Stimulated activated naive CD8-positive, alpha-beta T cell treated with anti-CD3 and anti-CD28 coated beads, Interleukin-15, Interleukin-2, amounts not matched to agents 100 ng/mL and 50 ng/mL, for 24 hours (primary cell): ENCODE measurements at regions not wholly inside any gene's neighbourhood (a gene's known extent, or its start where the extent isn't known, plus 50 kb on each side); places are given as distances from the start of the nearest gene placed in this dataset.

Source experiments
- H3K27ac Mint-ChIP-seq: one replicate; pipeline ENCODE4 v1.8.0; 2021; ENCODE audit warnings: mild to moderate bottlenecking, mixed read lengths
- H3K27me3 Mint-ChIP-seq: one replicate; pipeline ENCODE4 v1.8.0; 2021; ENCODE audit warnings: mixed read lengths
- H3K36me3 Mint-ChIP-seq: one replicate; pipeline ENCODE4 v1.8.0; 2021; ENCODE audit warnings: low read depth, mixed read lengths
- H3K4me1 Mint-ChIP-seq: one replicate; pipeline ENCODE4 v1.8.0; 2021; ENCODE audit warnings: low read depth, mixed read lengths
- H3K4me3 Mint-ChIP-seq: one replicate; pipeline ENCODE4 v1.8.0; 2021; ENCODE audit warnings: mild to moderate bottlenecking, mixed read lengths
- H3K9me3 Mint-ChIP-seq: one replicate; pipeline ENCODE4 v1.8.0; 2021; ENCODE audit warnings: mixed read lengths

DNA sequence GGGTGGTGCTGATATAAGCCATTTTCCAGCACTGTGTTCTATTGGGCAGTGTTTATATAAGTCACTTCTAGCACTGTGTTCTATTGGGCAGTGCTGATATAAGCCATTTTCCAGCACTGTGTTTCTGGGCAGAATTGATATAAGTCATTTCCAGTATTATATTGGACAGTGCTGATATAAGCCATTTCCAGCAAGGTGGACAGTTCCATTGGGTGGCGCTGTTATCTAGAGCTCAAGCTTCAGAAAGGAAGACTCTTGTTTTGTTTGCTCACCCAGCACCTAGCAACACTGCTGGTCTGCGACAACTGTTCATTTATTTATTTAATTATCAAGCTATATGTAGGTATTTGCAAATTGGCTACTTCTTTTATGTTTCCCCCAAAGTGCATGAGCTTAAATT is 690.3 kb downstream of the AACS start:
- Mint-ChIP-seq H3K4me3 (no peak overlapping the region), H3K27ac (no peak overlapping the region), H3K36me3 (no peaks in the 10 kb centered on the region), H3K27me3 (no peaks in the 10 kb centered on the region), H3K9me3 (peaks cover 4% of the 10 kb centered on the region), H3K4me1 (no peaks in the 10 kb centered on the region)

DNA sequence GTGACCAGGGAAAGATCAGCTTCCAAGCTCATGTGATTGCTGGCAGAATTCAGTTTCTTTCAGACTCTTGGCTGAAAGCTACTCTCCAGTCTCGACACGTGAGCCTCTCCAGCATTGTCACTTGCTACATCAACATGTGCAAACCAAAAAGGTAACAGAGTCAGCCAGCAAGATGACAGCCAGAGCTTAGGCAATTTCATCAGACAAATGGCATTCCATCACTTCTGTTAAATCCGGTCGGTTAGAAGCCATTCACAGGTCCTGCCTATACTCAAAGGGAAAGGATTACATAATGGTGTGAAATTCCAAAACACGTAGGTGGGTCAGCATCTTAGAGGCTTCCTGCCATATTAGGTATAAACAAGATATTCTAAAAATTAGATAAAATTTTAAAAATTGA is 700.9 kb downstream of the AACS start:
- no peaks in the 10 kb centered on the region for H3K27me3 Mint-ChIP-seq

DNA sequence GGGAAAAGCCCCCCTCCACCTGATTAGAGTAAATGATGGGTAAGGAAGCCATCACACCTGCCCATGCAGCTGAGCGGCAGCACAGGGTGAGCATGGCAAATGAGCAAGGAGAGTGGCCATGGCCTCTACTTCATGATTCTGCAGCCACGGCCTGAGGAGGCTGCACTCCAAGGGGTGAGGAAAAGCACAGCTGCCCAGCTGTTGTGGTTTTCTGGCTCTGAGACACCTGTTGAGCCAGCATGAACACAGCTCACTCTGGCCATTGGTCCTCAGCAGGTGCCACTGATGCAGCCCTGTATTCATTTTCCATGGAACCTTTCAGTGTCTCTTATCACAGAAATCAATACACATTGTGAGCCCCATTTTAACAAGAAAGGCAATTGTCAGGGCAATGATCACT is 707.2 kb downstream of the AACS start:
- no peaks in the 10 kb centered on the region for H3K4me1 Mint-ChIP-seq
- H3K27ac Mint-ChIP-seq = no peak overlapping the region
- no peak overlapping the region for H3K4me3 Mint-ChIP-seq
- no peaks in the 10 kb centered on the region for H3K36me3 Mint-ChIP-seq
- H3K9me3 Mint-ChIP-seq = peaks cover 3% of the 10 kb centered on the region
- H3K27me3 Mint-ChIP-seq = no peaks in the 10 kb centered on the region

More for the DNA sequence above, 700.9 kb downstream of the AACS start:
- Mint-ChIP-seq H3K36me3 (no peaks in the 10 kb centered on the region), H3K4me3 (no peak overlapping the region), H3K27ac (no peak overlapping the region), H3K9me3 (no peaks in the 10 kb centered on the region), H3K4me1 (no peaks in the 10 kb centered on the region)

DNA sequence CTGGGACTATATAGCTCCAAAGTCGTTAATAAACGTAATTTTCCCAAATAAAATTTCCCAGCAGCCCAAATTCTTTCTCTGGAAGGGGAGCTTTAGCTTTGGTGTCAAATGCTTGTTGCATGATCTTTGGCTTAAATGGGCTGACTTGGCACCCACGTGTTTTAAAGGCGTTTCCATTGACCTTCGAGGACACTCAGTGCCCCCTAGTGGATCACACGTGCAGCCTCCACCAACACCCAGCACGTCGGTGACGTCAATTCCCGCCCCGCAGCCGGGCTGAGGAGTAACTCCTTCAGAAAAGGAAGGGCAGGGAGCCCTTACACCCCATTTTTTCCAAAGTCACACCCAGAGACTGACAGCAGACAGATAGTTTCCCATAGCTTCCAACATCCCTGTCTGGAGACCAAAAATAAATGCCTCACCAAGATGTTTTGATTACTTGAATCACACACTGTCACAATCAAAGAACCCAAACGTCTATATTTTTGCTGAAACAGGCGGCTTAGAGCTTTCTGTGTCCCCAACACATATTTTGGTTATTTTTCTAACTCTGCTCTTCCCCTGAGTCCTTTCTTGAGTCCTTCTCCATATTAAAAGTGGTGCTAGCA is 707.9 kb downstream of the AACS start:
- Mint-ChIP-seq H3K4me3 (no peak overlapping the region), H3K27ac (no peak overlapping the region), H3K9me3 (peaks cover 8% of the 10 kb centered on the region), H3K4me1 (no peaks in the 10 kb centered on the region), H3K27me3 (no peaks in the 10 kb centered on the region), H3K36me3 (no peaks in the 10 kb centered on the region)

DNA sequence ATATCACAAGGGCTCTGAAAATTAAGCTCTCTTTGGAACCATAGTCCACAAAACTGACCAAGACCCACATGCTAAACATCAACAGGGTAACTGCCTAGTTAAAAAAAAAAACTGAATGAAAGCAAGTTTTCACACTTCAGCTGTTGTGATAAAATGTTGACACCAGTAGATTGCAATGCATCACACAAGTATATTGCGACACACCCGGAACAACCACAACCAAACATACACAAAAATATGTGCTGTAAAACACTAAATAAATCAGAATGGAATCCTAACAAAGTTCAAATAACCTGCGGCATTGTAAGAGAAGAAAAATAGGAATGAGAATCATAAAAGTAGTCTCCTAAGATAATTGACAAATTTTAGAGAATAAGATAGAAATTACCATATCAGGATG is 710.3 kb downstream of the AACS start:
- Mint-ChIP-seq H3K9me3 (peaks cover 8% of the 10 kb centered on the region), H3K27me3 (no peaks in the 10 kb centered on the region), H3K4me1 (no peaks in the 10 kb centered on the region), H3K4me3 (no peak overlapping the region), H3K27ac (no peak overlapping the region), H3K36me3 (no peaks in the 10 kb centered on the region)

DNA sequence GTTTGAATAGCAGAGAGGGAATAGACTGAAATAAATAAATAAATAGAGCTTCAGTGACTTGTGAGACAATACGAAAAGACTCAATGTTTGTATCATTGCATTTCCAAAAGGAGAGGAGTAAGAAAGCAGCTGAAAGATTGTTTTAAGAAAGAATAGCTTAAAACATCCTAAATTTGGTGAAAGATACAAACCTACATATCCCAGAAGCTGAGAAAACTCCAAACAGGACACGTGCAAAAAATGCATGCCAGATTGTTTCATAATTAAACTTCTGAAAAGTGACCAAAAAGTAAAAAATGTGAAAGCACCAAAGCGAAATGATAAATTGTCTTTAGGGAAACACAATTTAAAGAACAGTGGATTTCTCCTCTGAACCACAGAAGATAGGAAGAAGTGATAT is 711.0 kb downstream of the AACS start:
- H3K4me1 Mint-ChIP-seq = no peaks in the 10 kb centered on the region
- H3K27me3 Mint-ChIP-seq = no peaks in the 10 kb centered on the region
- H3K27ac Mint-ChIP-seq = no peak overlapping the region
- H3K4me3 Mint-ChIP-seq = no peak overlapping the region
- H3K36me3 Mint-ChIP-seq = no peaks in the 10 kb centered on the region
- peaks cover 8% of the 10 kb centered on the region for H3K9me3 Mint-ChIP-seq

DNA sequence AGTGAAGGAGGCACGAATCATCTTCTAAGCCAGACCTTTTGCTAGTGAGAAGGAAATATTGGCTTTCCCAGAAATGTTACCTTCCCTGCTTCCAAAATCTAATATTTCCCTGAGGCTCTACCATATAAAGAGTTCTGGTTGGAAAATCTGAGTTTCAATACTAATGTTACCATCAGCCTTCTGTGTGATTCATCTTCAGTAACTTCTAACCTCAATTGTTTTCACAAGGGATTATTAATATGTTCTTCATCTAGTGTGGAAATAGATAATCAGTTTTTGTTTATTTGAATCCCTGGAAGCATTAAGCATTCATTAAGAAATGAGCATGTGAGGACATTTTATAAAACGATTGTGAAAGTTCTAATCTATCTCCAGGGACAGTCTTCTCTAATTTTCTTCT is 720.9 kb downstream of the AACS start:
- no peak overlapping the region for H3K27ac Mint-ChIP-seq
- H3K36me3 Mint-ChIP-seq = no peaks in the 10 kb centered on the region
- H3K27me3 Mint-ChIP-seq = no peaks in the 10 kb centered on the region
- no peaks in the 10 kb centered on the region for H3K4me1 Mint-ChIP-seq
- peaks cover 9% of the 10 kb centered on the region for H3K9me3 Mint-ChIP-seq
- H3K4me3 Mint-ChIP-seq = no peak overlapping the region

DNA sequence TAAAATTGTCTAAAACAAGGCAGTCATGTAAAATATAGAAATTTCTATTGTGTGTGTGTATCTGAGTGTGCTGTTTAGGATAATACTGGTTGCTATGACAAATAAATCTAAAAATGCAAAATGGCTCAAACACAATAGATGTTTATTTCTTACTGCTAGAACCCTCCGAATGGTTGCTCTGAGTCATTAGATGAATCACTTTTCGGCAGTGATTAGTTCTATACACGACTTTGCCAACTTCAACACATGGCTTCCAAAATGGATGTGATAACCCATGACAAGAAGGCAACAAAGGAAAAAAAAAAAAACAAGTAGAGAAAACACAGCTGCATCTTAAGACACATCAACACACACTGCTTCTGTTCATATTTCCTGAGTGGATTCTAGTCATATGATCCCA is 729.2 kb downstream of the AACS start:
- Mint-ChIP-seq H3K4me1 (no peaks in the 10 kb centered on the region), H3K4me3 (no peak overlapping the region), H3K27me3 (no peaks in the 10 kb centered on the region)

DNA sequence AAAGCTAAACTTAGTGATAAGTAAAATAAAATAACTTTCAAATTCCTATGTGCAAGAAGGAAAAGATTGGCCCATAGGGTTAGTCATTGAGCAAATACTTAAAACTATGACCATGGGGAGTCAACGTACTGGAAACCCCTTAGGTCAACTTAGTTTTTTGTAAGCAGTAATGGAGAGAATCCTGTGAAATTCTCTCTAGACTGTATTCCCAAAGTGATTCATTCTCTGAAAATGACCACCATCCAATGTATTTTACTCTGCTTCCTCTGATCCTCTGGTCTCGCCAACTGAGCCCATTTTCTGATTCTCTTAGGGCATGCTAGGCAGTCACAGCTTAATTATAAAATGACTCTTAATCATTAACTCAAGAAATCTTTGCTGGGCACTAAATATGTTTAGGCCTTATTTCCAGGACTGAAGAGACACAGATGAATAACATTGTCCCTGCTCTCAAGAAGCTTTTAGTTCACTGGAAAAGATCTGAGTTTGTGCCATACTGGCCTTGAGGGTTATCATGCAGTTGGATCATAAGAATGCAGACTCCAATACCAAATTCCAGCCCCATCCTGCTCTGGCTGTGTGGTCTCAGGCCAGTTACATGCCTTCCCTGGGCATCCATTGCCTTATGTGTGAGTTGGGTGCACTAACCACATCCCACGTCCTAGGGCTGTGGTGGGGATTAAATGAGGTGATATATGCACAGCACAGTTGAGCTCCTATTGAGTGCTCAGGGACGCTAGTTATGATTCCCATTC is 732.4 kb downstream of the AACS start:
- no peaks in the 10 kb centered on the region for H3K4me1 Mint-ChIP-seq
- no peaks in the 10 kb centered on the region for H3K36me3 Mint-ChIP-seq
- H3K4me3 Mint-ChIP-seq = no peak overlapping the region
- peaks cover 3% of the 10 kb centered on the region for H3K9me3 Mint-ChIP-seq
- H3K27ac Mint-ChIP-seq = no peak overlapping the region
- no peaks in the 10 kb centered on the region for H3K27me3 Mint-ChIP-seq

More for the DNA sequence above, 729.2 kb downstream of the AACS start:
- Mint-ChIP-seq H3K27ac (no peak overlapping the region), H3K9me3 (peaks cover 11% of the 10 kb centered on the region), H3K36me3 (no peaks in the 10 kb centered on the region)

DNA sequence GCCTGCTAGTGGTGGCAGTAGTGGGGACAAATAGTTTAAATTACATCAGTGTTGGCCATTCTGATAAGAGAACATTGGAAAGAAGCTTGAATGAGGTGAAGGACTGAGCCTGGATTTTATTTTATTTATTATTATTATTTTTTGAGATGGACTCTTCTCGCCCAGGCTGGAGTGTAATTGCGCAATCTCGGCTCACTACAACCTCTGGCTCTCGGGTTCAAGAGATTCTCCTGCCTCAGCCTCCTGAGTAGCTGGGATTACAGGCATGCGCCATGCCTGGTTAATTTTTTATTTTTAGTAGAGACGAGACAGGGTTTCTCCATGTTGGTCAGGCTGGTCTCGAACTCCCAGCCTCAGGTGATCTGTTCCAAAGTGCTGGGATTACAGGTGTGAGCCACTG is 739.4 kb downstream of the AACS start:
- H3K27me3 Mint-ChIP-seq = no peaks in the 10 kb centered on the region
- H3K27ac Mint-ChIP-seq = no peak overlapping the region
- H3K36me3 Mint-ChIP-seq = no peaks in the 10 kb centered on the region
- H3K4me3 Mint-ChIP-seq = no peak overlapping the region
- no peaks in the 10 kb centered on the region for H3K9me3 Mint-ChIP-seq
- H3K4me1 Mint-ChIP-seq = no peaks in the 10 kb centered on the region

DNA sequence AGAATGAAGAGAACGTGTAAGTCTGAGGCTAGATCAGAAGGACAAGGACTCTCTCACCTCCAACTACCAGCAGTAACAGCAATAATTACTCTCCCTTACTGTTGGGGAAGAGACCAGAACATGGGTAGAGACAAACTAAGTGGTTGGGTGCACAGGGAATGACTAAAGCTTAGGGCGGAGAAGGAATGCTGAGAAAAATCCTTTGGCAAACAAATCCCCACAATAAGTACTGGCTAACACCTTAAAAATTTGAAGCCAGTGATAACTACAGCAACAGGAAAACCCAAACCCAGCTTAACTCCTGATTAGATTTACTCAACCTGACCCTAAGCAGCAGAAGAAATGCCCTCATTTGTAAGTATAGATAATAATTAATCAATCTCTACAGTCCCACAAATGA is 759.0 kb downstream of the AACS start:
- no peak overlapping the region for H3K27ac Mint-ChIP-seq
- peaks cover 13% of the 10 kb centered on the region for H3K9me3 Mint-ChIP-seq
- H3K4me3 Mint-ChIP-seq = no peak overlapping the region
- no peaks in the 10 kb centered on the region for H3K36me3 Mint-ChIP-seq
- H3K4me1 Mint-ChIP-seq = no peaks in the 10 kb centered on the region
- no peaks in the 10 kb centered on the region for H3K27me3 Mint-ChIP-seq

DNA sequence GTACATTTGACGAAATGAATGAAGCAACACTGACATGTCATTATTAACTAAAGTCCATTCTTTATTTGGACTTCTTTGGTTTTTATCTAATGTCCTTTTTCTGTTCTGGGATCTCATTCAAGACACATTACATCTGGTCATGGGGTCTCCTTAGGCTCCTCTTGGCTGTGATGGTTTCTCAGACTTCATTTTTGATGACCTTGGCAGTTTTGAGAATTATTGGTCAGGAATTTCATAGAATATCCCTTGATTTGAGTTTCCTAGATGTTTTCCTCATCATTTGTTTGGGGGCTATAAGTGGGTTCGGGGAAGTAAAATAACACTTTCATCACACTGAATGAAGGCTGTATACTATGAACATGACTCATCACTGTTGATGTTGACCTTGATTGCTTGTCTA is 770.6 kb downstream of the AACS start:
- Mint-ChIP-seq H3K27ac (no peak overlapping the region), H3K4me1 (no peaks in the 10 kb centered on the region), H3K27me3 (no peaks in the 10 kb centered on the region), H3K9me3 (peaks cover 7% of the 10 kb centered on the region), H3K36me3 (no peaks in the 10 kb centered on the region), H3K4me3 (no peak overlapping the region)

DNA sequence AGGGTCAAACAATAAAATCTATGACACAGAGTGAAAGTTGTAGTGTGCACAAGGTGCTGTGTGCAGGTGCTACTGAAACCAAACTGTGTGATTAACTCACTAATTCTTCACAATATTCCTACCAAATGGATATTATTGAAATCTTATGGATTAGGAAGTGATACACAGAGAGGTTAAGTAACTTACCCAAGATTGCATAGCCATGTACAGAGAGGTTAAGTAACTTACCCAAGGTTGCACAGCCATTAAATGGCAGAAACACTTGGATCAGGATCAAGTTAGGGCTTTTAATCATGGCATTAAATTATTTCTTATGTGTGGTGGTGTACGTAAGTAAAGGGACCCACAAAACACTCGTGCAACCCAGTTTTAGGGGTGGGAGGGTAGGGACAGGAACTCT is 771.4 kb downstream of the AACS start:
- no peak overlapping the region for H3K4me3 Mint-ChIP-seq
- H3K27me3 Mint-ChIP-seq = no peaks in the 10 kb centered on the region
- peaks cover 7% of the 10 kb centered on the region for H3K9me3 Mint-ChIP-seq
- no peak overlapping the region for H3K27ac Mint-ChIP-seq
- H3K4me1 Mint-ChIP-seq = no peaks in the 10 kb centered on the region
- no peaks in the 10 kb centered on the region for H3K36me3 Mint-ChIP-seq

DNA sequence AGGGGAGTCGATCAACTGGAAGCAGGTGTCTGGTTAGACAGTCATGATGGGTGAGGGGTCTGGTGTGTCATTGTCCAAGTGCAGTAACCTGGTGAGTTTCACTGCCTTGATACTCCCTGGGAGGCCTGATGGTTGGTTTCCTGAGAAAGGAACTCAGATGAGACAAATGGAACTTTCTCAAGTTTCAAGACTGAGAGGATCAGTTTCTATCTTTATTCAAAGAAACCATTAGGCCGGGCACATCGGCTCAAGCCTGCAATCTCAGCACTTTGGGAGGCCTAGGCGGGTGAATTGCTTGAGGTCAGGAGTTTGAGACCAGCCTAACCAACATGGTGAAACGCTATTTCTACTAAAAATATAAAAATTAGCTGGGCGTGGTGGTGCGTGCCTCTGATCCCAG is 776.1 kb downstream of the AACS start:
- peaks cover 7% of the 10 kb centered on the region for H3K9me3 Mint-ChIP-seq
- no peaks in the 10 kb centered on the region for H3K27me3 Mint-ChIP-seq
- no peak overlapping the region for H3K4me3 Mint-ChIP-seq
- no peaks in the 10 kb centered on the region for H3K36me3 Mint-ChIP-seq
- H3K4me1 Mint-ChIP-seq = no peaks in the 10 kb centered on the region
- no peak overlapping the region for H3K27ac Mint-ChIP-seq

DNA sequence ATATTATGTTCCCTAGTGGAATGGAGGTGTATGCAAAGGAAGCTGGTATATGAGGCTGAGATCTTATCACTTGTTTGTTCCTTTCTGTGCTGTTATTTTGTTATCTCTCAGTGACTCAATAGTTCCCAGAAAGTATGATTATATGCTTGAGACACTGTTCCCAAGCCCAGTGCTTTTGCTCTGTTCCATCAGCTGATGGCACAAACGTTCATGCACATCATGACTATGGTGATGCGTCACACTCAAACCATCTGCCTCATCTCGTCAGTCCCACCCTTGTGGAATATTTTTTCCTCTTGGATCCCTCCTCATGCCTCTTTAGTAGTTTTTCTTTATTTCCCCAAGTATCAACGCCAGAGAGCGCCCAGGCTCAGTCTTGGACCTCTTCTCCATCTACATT is 786.9 kb downstream of the AACS start:
- Mint-ChIP-seq H3K27ac (no peak overlapping the region), H3K36me3 (no peaks in the 10 kb centered on the region), H3K4me1 (no peaks in the 10 kb centered on the region), H3K9me3 (peaks cover 6% of the 10 kb centered on the region), H3K4me3 (no peak overlapping the region), H3K27me3 (no peaks in the 10 kb centered on the region)

DNA sequence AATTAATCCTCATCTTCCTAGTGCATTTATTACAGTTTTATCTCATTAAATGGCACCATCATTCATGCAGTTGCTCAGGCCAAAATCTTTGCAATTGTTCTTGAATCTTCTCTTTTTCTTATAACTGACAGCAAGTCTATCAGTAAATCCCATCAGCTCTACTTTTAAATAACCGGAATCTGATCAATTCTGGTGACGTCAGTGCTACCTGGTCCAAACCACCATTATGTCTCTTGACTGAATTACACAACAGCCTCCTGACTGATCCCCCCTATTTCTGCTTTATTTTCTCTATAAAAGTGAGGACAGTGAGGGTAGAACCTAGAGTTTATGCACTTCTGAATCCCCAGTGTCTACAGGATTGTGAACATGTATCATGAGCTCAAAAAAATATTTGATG is 787.4 kb downstream of the AACS start:
- no peaks in the 10 kb centered on the region for H3K27me3 Mint-ChIP-seq
- no peak overlapping the region for H3K4me3 Mint-ChIP-seq
- H3K36me3 Mint-ChIP-seq = no peaks in the 10 kb centered on the region
- H3K4me1 Mint-ChIP-seq = no peaks in the 10 kb centered on the region
- H3K9me3 Mint-ChIP-seq = peaks cover 6% of the 10 kb centered on the region
- H3K27ac Mint-ChIP-seq = no peak overlapping the region
